ENCODE measurements at regions not wholly inside any gene's neighbourhood (a gene's known extent, or its start where the extent isn't known, plus 50 kb on each side); places are given as distances from the start of the nearest gene placed in this dataset.

DNA sequence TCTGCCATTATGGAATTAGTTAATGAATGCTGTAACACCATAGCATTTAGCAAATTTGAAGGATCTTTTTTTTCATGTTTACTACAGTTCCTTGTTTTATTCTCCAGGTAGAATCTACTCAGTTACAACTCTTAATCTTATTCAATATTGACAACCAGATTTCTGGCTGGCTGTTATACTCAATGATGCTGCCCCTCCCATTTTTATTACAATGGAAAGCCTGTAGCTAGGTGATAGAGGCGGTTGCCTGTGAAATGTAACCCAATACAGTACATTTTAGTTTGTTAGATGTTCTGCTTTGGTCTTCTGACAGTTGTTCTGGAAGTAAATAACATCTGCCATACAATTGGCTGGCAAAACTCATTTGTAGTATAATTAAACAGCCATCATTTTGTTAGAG lies 294.2 kb downstream of the DMRTA1 start:
- Histone ChIP-seq H3K36me3 (no peaks in the 10 kb centered on the region), H3K27me3 (replicated peaks; ENCODE audit: insufficient read depth) (no peaks in the 10 kb centered on the region), H3K27ac (no peak overlapping the region), H3K4me1 (ENCODE audit: control insufficient read depth in 1 of 2, low read depth in 2 of 2) (no peaks in the 10 kb centered on the region), H3K9me3 (no peaks in the 10 kb centered on the region), H3K4me3 (no peak overlapping the region)
- TF ChIP-seq CTCF (IDR thresholded peaks at IDR 0.05), result no peak
- DNase-seq (ENCODE audit: low spot score) (no peak), ATAC-seq (ENCODE audit: insufficient number of reproducible peaks, low FRiP score, low read depth) (no peak)

GRCh38 chr9:22742401-22742800 lies 295.8 kb downstream of the DMRTA1 start:
- no peak overlapping the region for H3K4me3 ChIP-seq
- H3K9me3 ChIP-seq, result no peaks in the 10 kb centered on the region
- no peak for DNase-seq (ENCODE audit: low spot score)
- ATAC-seq (ENCODE audit: insufficient number of reproducible peaks, low FRiP score, low read depth), result no peak
- no peaks in the 10 kb centered on the region for H3K36me3 ChIP-seq
- H3K4me1 ChIP-seq (ENCODE audit: control insufficient read depth in 1 of 2, low read depth in 2 of 2), result no peaks in the 10 kb centered on the region
- H3K27ac ChIP-seq, result no peak overlapping the region
- no peak for TF ChIP-seq CTCF (IDR thresholded peaks at IDR 0.05)
- no peaks in the 10 kb centered on the region for H3K27me3 ChIP-seq (replicated peaks; ENCODE audit: insufficient read depth)

DNA sequence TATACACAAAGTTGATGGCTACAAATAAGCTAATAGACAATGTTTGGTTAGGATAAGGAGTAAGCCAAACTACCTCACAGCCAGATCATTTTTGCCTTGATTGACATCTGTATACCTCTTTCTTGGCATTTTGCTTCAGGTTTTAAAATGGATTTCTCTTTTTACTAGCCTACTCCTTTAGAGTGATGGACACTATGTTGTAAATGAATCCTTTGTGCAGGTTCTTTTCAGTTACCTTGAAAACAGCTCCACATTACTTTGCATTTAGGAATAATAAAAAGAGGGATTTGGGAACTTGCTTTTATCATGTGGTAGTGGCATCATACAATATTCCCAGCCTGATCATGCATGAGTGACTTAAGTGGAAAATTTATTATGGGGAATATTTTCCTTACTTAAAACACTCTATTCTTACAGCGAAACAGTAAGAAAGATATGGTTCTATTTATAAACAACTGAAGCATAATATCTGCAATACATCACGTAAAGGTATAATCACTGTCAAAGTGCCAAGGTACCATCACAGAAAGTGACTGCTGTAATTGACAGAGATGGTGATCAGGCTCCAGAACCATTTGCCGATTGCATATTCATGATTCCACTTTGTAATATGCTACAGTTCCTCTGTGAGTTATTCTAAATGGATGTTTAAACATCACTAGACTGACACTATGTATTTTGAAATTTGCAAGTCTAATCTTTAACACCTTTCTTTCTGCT lies 327.0 kb downstream of the DMRTA1 start:
- Histone ChIP-seq H3K4me1 (ENCODE audit: control insufficient read depth in 1 of 2, low read depth in 2 of 2) (no peaks in the 10 kb centered on the region), H3K4me3 (no peak overlapping the region), H3K27ac (no peak overlapping the region), H3K9me3 (no peaks in the 10 kb centered on the region), H3K36me3 (no peaks in the 10 kb centered on the region), H3K27me3 (replicated peaks; ENCODE audit: insufficient read depth) (no peaks in the 10 kb centered on the region)
- DNase-seq (ENCODE audit: low spot score) (no peak), ATAC-seq (ENCODE audit: insufficient number of reproducible peaks, low FRiP score, low read depth) (no peak)
- TF ChIP-seq CTCF (IDR thresholded peaks at IDR 0.05), result no peak

DNA sequence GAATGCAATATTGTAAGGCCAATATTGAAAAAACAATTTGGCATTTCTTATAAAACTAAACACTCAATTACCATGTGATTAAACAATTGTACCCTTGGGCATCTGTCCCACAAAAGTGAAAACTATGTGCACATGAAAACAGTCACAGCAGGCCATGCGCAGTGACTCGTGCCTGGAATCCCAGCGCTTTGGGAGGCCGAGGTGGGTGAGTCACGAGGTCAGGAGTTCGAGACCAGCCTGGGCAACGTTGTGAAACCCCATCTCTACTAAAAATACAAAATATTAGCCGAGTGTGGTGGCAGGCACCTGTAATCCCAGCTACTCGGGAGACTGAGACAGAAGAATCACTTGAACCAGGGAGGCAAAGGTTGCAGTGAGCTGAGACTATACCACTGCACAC lies 343.7 kb downstream of the DMRTA1 start:
- H3K27me3 ChIP-seq (replicated peaks; ENCODE audit: insufficient read depth), result no peaks in the 10 kb centered on the region
- DNase-seq (ENCODE audit: low spot score), result no peak
- no peaks in the 10 kb centered on the region for H3K36me3 ChIP-seq
- no peak overlapping the region for H3K27ac ChIP-seq
- no peaks in the 10 kb centered on the region for H3K4me1 ChIP-seq (ENCODE audit: control insufficient read depth in 1 of 2, low read depth in 2 of 2)
- no peak for ATAC-seq (ENCODE audit: insufficient number of reproducible peaks, low FRiP score, low read depth)
- no peaks in the 10 kb centered on the region for H3K9me3 ChIP-seq
- TF ChIP-seq CTCF (IDR thresholded peaks at IDR 0.05), result no peak
- no peak overlapping the region for H3K4me3 ChIP-seq

DNA sequence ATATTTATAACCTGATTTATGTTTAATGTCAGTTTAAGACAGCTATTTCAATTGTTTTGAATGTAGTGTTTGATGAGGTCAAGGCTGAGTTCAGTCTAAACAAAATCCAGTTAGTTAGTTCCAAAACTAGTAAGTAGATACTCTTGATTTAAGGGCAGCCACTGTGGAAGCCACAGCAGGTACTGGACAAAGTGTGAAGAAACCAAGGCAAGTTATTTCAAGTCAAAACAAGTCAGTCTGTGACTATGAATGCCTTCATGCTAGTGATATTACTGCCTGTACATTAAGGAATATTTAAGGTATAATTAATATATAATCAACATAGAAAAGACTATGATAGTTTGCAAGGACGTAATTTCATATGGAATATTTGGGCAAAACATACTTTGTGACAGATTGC lies 362.3 kb downstream of the DMRTA1 start:
- Histone ChIP-seq H3K27ac (no peak overlapping the region), H3K9me3 (no peaks in the 10 kb centered on the region), H3K4me1 (ENCODE audit: control insufficient read depth in 1 of 2, low read depth in 2 of 2) (no peaks in the 10 kb centered on the region), H3K36me3 (no peaks in the 10 kb centered on the region), H3K4me3 (no peak overlapping the region), H3K27me3 (replicated peaks; ENCODE audit: insufficient read depth) (no peaks in the 10 kb centered on the region)
- TF ChIP-seq CTCF (IDR thresholded peaks at IDR 0.05), result no peak
- DNase-seq (ENCODE audit: low spot score) (no peak), ATAC-seq (ENCODE audit: insufficient number of reproducible peaks, low FRiP score, low read depth) (no peak)

All from thoracic aorta (tissue), 2 donors.